Thymus (tissue), 11 donors: ENCODE measurements at regions not wholly inside any gene's neighbourhood (a gene's known extent, or its start where the extent isn't known, plus 50 kb on each side); places are given as distances from the start of the nearest gene placed in this dataset.

ENCODE experiments used
- DNase-seq, 9 donors: peaks; one replicate each; pipeline ENCODE4 v3.0.0-alpha.2; 2013; ENCODE audit warnings: low spot score in 9 of 9, low read depth in 6 of 9, missing footprints in 1 of 9
- H3K27ac ChIP-seq, 2 donors: one replicate each; pipeline ENCODE4 v1.5.1; 2013; ENCODE audit warnings: control low read depth in 1 of 2, low read depth in 1 of 2, low read length in 1 of 2, mild to moderate bottlenecking in 1 of 2, moderate library complexity in 1 of 2
- H3K27me3 ChIP-seq, 2 donors: one replicate each; pipeline ENCODE4 v1.5.1; 2013; ENCODE audit warnings: low read length in 1 of 2; ENCODE audit not compliant: control insufficient read depth in 2 of 2, insufficient read depth in 1 of 2
- H3K36me3 ChIP-seq, 2 donors: one replicate each; pipeline ENCODE4 v1.5.1; 2013; ENCODE audit warnings: low read length in 1 of 2, mild to moderate bottlenecking in 1 of 2, moderate library complexity in 1 of 2; ENCODE audit not compliant: control insufficient read depth in 2 of 2, insufficient read depth in 2 of 2
- H3K4me1 ChIP-seq, 2 donors: one replicate each; pipeline ENCODE4 v1.5.1; 2013; ENCODE audit warnings: low read length in 2 of 2; ENCODE audit not compliant: control insufficient read depth in 2 of 2, insufficient read depth in 2 of 2
- H3K4me3 ChIP-seq, 2 donors: one replicate each; pipeline ENCODE4 v1.5.1; 2013; ENCODE audit warnings: low read length in 2 of 2, control low read depth in 1 of 2, mild to moderate bottlenecking in 1 of 2
- H3K9me3 ChIP-seq, 2 donors: one replicate each; pipeline ENCODE4 v1.5.1; 2013; ENCODE audit warnings: low read length in 1 of 2, mild to moderate bottlenecking in 1 of 2; ENCODE audit not compliant: control insufficient read depth in 2 of 2, insufficient read depth in 1 of 2
- WGBS: extraction: QIAGEN DNeasy Blood & Tissue Kit; methylation state at CpG from one replicate; pipeline ENCODE4 v1.1.7; 2013; 5-methylcytosine and 5-hydroxymethylcytosine counted together
- donor health status: healthy.

DNA sequence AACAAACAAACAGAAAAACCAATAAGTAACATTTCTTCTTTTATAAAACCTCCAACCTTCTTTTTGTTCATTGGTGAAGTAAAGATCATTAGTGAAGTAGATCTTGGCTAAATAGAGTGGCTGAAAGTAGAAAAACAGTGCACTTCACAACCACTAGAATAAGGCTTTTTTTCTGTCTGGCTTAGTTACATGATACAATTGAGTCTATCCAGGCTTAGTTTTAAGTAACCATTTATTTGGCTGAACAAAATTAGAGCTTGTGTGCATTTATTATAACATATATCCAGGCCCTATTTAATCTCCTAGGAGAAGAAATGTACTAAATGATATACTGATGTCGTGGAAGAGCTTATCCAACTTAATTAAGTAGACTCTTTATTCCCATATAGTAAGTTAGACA is 65.8 kb upstream of the STK38L start:
- Histone ChIP-seq H3K4me3 (no peak overlapping the region), H3K27me3 (no peaks in the 10 kb centered on the region), H3K36me3 (no peaks in the 10 kb centered on the region), H3K4me1 (peaks cover 0 to 3% of the 10 kb centered on the region in 2 donors), H3K27ac (no peak overlapping the region), H3K9me3 (no peaks in the 10 kb centered on the region)
- WGBS, result 97% methylated on average over 1 of the region's 1 CpG
- no peak for DNase-seq

DNA sequence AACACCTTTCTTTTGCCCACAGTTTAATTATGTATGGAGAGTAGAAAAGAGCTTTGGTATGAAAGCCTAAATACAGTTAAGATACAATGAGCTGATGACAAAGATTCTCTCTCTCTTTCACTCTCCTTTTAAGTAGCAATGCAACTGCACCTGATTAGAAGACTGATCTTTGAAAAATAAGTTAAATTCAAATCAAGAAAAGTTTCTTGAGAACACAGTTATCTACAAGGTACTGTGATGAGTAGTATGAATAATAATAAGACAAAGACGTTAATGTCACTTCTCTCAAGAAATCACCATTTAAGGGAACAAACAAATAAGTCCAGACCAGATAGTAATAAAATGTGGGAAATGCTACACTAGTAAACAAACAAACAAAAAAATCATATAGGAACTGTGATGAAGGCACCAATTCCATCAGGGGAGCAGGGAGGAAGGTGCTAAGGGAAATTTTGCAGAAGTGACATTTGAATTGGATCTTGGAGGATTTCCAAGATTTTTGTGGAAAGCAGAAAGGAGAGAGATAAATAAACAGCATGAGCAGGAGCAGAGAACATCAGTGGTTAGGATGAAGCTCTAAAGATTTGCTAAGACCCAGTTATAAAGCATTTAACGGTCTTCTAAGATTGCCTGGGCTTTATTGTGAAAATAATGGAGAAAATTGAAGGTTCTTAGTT is 65.2 kb upstream of the STK38L start:
- DNase-seq, result no peak
- Histone ChIP-seq H3K9me3 (no peaks in the 10 kb centered on the region), H3K27me3 (no peaks in the 10 kb centered on the region), H3K36me3 (no peaks in the 10 kb centered on the region), H3K27ac (peak overlapping the region; percentile 31 to 32), H3K4me3 (no peak overlapping the region), H3K4me1 (peaks cover 0 to 3% of the 10 kb centered on the region in 2 donors)
- WGBS, result 96% methylated on average over 2 of the region's 2 CpGs

GRCh38 chr12:27179400-27180214 is 64.5 kb upstream of the STK38L start:
- no peaks in the 10 kb centered on the region for H3K9me3 ChIP-seq
- H3K4me1 ChIP-seq, result peaks cover 0 to 3% of the 10 kb centered on the region in 2 donors
- no peaks in the 10 kb centered on the region for H3K36me3 ChIP-seq
- H3K27me3 ChIP-seq, result no peaks in the 10 kb centered on the region
- H3K27ac ChIP-seq, result peak overlapping the region; percentile 31 to 51
- DNase-seq, result peak in 7 of 9 donors; percentile 32 to 74 (median 39)
- WGBS, result 72% methylated on average over 6 of the region's 6 CpGs
- no peak overlapping the region for H3K4me3 ChIP-seq

DNA sequence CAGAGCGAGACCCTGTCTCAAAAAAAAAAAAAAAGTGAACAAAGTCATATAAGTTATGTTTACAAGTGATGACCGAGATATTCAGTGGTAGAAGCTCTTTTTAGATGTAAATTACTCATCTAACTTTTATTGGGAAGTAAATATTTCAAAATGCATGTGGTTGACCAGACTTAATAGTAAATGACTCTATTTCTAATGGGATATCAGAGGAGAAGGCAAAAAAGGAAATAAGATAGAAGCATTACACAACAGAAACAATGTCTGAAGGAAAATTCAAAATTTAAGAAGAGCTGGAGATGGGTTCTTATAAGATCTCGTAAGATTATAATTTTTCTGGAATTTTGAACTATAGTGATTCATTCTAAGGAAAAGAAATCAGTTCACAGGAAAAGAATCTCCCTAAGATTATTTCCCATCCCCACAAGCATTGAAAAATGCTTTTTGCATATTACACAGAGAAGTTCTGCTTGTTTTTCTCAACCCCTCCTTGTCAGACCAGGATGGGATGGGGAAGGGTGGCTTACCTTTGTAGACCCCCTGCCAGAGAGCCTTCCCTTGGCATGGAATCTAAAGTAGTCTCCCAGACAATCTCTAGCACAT is 63.1 kb upstream of the STK38L start:
- H3K4me1 ChIP-seq, result peaks cover 3% of the 10 kb centered on the region in 2 donors
- H3K36me3 ChIP-seq, result no peaks in the 10 kb centered on the region
- 95% methylated on average over 3 of the region's 3 CpGs for WGBS
- no peak overlapping the region for H3K27ac ChIP-seq
- no peak overlapping the region for H3K4me3 ChIP-seq
- H3K9me3 ChIP-seq, result no peaks in the 10 kb centered on the region
- no peak for DNase-seq
- H3K27me3 ChIP-seq, result no peaks in the 10 kb centered on the region

DNA sequence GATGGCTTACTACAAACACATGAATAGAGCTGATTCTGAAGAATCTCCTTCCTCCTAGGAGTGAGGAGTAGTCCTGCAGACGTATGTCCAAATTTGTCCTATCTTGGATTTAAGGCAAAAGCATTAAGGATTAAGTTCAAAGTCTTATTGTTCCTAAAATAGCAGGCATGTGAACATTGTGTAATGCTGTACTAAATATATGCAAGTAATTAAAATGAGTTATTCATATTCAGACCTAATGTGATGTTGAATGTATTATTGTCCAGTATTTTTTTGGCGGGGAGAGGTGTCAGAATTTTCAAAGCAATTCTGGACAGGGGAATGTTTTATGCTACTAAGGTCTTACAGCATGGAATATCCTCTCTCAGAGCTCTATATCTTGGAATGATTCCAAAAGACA is 60.7 kb upstream of the STK38L start:
- no peak overlapping the region for H3K4me3 ChIP-seq
- no peaks in the 10 kb centered on the region for H3K9me3 ChIP-seq
- no peaks in the 10 kb centered on the region for H3K36me3 ChIP-seq
- H3K27me3 ChIP-seq, result no peaks in the 10 kb centered on the region
- DNase-seq, result no peak
- H3K4me1 ChIP-seq, result peaks cover 3% of the 10 kb centered on the region in 2 donors
- no peak overlapping the region for H3K27ac ChIP-seq
- 84% methylated on average over 2 of the region's 2 CpGs for WGBS

DNA sequence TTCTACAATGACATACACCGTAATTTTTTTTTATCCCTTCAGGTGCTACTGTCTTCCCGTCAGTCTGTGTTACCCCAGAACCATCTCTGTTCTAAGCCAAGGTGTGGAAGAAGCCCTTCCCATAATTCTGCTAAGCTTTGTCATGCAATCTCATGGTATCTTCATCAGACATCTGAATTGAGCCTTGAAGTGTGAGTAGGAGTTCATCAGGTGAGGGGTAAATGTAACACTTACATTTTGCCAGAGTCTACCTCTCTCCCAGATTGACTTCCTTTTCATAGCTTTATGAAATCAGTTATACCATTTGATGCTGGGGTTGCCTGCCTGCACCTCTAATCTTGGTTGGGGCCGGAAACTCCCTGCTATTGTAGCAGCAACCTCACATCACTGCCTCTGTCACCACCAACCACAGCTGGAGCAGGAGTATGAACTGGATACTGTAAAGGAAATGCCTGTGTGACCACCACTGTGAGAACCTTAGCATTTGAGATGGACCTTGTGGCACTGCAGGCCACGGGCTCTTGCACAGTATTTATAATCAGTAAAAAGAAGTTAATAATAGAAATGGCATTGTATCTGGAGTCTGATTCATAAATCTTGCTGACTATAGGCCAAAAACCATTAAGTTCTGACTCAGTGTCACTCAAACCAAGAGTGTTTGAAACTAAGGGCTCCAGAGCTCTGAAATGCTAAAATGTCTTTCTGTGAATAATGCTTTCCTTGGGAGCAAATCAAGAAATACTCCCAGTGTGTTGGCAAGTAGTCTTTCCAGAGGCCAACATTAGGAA is 58.7 kb upstream of the STK38L start:
- no peaks in the 10 kb centered on the region for H3K27me3 ChIP-seq
- H3K27ac ChIP-seq, result no peak overlapping the region
- H3K36me3 ChIP-seq, result no peaks in the 10 kb centered on the region
- peak in 4 of 9 donors; percentile 24 to 69 (median 48) for DNase-seq
- 52% methylated on average over 4 of the region's 4 CpGs for WGBS
- H3K4me1 ChIP-seq, result peaks cover 0 to 3% of the 10 kb centered on the region in 2 donors
- H3K4me3 ChIP-seq, result no peak overlapping the region
- H3K9me3 ChIP-seq, result no peaks in the 10 kb centered on the region

DNA sequence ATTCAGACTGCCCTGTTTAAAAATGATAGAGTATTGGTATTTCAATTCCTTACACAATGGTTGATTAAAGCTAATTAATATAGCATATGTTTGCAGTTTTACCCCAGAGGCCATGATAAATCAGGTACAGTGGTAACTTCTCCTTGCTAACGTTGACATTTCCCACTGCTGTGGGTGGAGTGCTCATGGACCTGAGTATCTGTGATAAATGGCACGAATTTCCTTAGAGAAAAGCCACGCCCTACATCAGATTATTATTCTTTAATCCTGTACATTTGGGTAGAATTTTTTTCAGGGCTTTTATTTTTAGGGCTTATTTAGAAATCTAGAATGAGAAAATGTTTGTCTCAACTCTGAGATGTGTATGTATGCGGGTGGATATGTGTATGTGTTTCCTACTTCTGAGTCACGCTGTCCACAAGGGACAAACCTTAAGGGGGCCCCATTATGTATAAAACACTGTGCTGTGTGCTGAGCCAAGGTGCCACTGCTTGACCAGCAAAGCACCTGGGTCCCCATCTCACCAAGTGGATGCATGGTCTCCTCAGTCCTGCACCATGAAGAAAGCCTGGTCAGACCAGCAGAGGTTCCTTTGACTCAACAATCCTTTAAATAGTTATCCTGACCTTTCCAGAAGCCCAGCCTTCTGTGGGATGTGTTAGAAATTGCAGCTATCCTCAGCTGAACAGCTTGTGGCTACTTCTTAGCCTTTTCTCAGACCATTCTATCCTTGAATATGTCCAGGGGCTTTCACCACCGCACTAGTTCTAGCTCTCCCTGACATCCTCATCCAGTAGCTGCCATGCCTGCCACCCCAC is 57.9 kb upstream of the STK38L start:
- Histone ChIP-seq H3K27ac (no peak overlapping the region), H3K36me3 (no peaks in the 10 kb centered on the region), H3K27me3 (no peaks in the 10 kb centered on the region), H3K9me3 (no peaks in the 10 kb centered on the region), H3K4me1 (peaks cover 0 to 3% of the 10 kb centered on the region in 2 donors), H3K4me3 (no peak overlapping the region)
- 95% methylated on average over 6 of the region's 6 CpGs for WGBS
- no peak for DNase-seq

DNA sequence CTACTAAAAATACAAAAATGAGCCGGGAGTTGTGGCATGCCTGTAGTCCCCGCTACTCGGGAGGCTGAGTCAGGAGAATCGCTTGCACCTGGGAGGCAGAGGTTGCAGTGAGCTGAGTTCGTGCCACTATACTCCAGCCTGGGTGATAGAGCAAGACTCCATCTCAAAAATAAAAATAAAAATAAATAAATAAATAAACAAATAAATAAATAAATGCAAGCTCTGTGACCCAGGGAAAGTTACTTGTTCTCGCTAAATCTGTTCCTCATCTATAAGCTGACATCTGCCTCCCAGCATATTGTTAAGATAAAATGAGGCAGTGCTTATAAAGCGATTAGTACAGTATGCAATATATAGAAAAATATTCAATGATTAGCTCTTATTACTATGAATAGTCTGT is 56.4 kb upstream of the STK38L start:
- no peak overlapping the region for H3K27ac ChIP-seq

More for the DNA sequence above, 56.4 kb upstream of the STK38L start:
- WGBS, result 98% methylated on average over 7 of the region's 7 CpGs
- no peak for DNase-seq
- Histone ChIP-seq H3K4me1 (peaks cover 0 to 3% of the 10 kb centered on the region in 2 donors), H3K27me3 (no peaks in the 10 kb centered on the region), H3K36me3 (no peaks in the 10 kb centered on the region), H3K4me3 (no peak overlapping the region), H3K9me3 (no peaks in the 10 kb centered on the region)
